NCI-H748 (cell line): ENCODE measurements at regions not wholly inside any gene's neighbourhood (a gene's known extent, or its start where the extent isn't known, plus 50 kb on each side); places are given as distances from the start of the nearest gene placed in this dataset.

Experiments
- DNase-seq: peaks from one replicate; lab custom pipeline; 2025; ENCODE audit not compliant: unreplicated experiment; lab: John Stamatoyannopoulos, UW

DNA sequence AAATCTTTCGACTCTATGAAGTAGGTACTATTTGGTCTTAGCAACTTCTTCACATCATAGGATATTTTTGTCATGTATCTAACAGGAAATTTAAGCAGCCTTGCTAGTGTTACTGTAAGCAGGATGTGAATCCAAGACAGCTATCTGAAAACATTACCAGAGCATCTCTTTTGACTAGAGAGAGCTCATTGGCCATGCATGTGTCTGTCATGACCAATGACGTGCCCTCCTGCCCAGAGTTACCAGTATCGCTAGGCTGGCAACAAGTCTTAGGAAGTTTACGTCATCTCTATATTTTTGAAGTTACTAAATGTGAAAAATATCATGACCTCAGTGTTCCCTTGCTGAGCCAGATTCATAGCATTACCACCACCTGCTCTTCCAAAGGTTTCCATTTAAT lies 130.9 kb upstream of the TP63 start:
- DNase-seq = no peak

DNA sequence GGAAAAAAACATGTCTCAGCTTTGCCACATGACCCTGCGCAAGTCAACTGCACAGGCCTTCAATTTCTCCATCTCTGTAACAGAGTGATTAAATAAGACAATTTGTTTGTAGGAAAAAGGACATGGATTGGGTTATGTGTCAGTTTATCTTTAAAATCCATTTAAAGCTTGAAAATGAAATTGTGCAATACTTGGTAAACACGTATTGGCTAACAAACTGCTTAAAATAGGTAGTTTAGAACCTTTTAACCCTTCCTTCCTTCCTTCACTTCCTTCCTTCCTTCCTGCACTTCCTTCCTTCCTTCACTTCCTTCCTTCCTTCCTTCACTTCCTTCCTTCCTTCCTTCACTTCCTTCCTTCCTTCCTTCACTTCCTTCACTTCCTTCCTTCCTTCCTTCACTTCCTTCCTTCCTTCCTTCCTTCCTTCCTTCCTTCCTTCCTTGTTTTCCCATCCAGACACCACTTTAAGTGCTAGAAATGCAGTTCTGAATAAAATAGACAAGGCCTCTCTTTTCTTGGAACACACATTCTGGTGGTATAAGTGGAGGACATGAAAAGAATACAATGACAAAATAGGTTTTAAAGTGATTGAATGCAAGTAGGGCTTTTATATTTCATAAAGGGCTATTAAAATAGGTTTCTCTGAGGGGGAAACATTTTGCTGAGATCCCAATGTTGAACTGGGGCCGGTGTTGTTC lies 130.2 kb upstream of the TP63 start:
- no peak for DNase-seq

DNA sequence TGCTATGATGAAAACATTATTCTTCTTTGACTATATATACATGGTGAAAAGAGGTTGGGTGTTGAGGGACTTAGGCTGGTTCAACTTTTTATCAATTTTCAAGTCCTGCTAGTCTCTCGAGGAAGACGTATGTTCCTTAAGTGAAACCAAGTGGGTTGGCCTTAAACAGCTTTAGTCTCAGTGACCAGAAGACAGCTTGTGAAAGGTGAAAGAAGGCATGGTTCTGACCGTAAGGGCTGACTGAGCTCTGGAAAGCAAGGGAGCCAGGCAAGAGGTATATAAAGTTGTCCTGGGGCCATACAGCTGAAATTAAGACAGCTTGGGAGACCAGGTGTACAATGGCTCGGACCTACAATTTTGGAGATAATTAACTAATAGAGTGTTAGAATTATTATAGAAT lies 128.9 kb upstream of the TP63 start:
- DNase-seq = no peak

DNA sequence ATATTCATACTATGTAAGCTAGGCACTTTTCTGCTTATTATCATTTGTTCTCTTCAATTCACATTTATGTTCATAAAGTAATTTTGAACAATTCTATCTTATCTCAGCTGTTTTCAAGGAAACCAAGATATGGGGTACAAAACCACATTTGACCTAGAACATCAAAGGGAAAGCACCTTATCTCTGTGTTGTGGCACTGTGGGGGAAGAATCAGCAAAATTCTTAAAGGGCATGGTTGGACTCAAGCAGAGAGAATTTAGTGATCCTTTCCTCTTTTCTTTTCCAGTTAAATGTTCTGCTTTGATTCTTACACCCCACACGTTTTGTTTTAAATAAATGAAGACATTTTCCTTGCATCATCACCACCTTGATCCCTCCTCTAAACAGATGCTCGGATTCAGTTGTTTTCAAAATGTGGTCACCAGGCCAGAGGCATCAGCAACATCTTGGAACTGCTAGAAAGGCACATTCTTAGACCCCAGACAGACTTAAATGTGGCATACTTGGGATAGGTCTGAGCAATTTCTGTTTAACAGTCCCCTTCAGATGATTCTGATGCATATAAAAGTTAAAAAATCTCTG lies 128.4 kb upstream of the TP63 start:
- DNase-seq = no peak

DNA sequence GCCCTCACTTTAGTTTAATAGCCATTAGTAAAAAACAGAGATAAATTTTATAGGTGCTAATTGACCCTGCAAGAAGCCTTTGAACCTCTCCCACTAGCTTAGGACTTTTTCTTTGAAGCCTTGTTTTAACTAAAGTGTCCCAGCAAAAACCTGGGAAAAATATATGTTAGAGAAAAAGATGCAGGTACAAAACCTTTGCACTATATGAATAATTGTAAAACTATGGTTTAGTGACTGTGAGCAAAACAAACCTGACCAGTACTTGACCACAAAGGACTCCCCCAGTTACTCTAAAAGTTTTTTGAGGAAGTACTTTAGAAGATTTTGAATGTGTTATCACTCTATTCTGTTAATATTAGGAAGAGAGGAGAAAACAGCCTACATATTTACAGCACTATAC lies 123.3 kb upstream of the TP63 start:
- no peak for DNase-seq

DNA sequence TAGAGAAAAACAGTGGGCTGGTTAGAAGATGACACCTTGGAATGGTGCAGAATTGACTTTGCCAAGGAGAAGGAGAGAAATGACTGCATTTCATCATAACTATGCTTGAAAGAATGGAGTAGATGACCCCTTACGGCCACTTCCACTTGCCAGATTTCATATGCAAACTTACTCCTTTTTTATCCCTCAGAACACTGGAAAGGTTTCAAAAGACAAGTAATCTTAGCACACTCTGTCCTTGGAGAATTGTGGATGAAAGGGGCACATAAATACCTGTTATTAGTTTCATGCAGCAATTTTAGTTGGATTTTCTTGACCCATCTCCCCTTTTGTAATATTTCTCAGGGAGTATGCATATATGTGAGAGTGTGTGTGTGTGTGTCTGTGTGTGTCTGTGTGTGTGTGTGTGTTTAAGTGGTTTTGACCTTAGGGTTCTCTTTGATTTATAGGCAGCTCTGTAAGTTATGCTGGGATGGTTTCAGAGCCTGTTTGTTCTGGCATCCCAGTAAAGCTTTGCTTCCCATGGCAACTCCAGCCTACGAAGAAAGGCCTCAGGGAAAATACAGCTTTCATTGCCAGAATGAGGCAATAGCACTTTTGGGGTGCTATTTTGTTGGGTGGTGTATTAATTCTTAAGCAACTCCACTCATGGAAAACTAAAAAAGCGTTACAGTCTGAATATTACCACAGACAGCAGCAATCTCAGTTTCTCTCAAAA lies 122.2 kb upstream of the TP63 start:
- DNase-seq = no peak

DNA sequence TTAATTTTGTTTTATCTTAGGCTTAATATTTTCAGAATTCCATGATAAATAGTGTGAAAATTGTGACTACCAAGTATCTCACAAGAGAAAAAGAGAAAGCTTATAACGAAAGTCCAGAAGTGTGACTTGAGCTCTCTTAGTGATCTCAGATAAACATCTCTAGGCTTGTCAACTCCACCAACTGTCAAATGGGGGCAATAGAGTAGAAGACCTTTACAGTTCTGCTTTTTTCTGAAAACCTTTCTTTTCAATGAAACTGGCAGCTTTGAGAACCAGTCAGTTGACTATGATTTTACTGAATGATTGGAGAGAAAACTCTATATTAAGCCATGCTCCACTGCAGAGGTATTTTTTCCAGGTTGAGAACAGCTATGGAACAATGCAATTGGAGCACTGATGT lies 119.2 kb upstream of the TP63 start:
- DNase-seq = no peak

DNA sequence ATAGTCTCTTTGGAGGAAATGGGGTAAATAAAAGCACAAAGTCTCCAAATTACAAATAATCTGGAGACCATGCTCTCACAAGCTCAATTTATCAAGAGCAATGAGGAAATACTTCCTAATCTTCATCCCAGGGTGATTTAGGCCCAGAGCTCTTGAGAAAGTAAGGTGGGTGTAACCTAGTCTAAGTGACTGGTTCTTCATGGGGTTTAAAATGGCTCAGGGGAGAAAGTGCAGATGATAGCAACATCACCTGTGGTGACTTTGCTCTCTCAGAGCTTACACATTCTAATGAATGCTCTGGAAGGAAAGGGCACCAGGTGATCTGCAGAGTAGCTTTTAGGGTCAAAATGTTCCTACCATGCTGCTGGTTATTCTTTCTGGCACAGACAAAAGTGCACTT lies 118.4 kb upstream of the TP63 start:
- DNase-seq = peak; percentile 49

DNA sequence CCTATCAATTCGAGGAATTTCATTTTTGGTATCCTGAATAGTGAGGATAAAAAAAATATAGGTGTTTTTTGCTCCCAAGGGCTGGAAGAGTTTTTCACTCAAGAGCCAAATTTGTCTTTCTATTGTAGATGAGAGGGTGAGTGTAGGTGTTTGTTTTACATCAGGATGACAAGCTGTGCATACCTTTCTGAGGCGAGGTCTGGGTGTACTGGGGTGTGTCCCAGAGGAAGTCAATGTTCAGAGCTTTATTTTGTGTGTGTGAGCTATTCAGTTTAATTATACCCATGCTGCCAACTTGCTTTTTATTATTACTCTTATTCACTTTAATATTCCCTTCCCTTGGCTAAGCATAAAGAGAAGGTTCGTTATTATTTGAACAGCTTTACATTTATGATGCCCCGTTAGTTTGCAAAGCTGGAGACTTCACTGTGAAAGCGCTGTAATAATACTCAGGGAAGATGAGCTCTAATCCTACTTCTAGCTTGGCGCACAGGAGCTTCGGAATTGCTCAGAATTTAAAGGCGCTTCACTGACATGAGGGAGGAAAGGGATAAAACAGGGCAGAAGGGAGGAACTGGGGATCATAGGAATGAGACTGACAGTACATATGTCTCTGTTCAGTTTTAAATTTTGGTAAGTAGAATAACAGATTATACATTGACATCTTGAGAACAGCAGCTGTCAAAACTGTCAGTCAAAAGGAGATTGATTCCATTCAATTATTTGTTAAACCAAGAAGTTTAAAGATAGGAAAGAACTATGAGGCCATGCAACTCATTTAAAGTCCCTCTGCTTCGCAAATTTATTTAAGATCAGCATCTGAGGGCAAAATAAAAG lies 117.7 kb upstream of the TP63 start:
- DNase-seq = peak; percentile 69

DNA sequence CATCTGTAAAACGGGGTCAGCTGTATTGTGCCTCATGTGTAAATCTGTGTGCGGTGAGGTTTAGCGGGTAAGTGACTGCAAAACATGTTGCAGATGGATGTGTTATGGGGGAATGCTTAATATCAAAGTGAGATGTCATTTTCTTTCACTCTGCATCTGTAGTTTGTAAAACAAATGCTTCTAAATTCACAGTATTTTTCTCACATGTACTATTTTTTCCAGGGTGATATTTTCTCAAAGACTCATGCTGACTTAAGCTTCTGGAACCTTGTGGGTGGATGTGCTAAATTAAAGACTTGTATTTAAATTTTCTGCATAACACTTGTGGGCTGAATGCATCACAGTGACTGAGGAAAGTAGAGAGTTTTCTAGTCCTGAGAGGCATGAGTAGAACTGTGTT lies 115.2 kb upstream of the TP63 start:
- DNase-seq = no peak

DNA sequence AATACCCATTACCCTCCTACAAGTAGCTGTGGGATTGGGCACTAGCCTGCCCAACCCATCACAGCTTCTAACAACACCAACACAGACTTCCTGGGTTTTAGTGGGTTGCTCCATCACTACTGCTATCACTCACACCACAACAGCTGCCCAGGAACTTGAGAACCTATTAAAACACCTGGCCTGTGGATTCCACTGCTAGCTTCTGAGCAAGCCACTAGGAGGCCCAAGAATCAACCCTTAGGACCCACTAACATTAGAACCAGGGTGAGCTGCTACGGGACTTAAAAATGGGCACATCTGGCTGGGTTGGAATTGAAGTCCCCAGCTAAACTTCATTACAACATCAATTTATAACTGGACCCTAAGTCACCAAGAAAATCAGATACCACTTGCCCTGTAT lies 113.2 kb upstream of the TP63 start:
- no peak for DNase-seq

DNA sequence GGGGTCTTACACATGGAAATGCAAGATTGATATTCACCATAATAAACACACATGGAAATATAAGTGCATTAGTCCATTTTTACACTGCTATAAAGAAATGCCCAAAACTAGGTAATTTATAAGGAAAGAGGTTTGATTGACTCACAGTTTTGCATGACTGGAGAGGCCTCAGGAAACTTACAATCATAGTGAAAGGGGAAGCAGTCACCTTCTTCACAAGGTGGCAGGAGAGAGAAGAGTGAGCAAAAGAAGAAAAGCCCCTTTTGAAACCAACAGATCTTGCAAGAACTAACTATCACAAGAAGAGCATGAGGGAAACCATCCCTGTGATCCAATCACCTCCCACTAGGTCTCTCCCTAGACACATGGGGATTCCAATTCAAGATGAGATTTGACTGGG lies 111.7 kb upstream of the TP63 start:
- DNase-seq = no peak

DNA sequence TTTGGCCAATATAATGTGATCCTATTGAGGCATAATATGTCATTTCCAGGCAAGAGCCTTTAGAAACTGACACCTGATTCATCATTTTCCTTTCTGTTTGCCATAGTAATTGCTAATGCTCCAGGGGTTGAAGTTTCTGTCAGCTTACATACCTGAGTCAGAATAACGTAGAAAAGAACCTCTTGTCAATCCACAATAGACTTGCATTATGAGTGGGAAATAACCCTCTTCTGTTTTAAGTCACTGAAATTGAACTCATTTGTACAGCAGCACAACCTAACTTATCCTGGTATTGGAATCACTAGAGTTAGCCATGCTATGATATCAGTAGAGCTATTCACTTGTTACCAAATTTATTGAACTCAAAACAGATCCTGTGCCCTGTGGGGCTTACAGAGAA lies 101.7 kb upstream of the TP63 start:
- no peak for DNase-seq

DNA sequence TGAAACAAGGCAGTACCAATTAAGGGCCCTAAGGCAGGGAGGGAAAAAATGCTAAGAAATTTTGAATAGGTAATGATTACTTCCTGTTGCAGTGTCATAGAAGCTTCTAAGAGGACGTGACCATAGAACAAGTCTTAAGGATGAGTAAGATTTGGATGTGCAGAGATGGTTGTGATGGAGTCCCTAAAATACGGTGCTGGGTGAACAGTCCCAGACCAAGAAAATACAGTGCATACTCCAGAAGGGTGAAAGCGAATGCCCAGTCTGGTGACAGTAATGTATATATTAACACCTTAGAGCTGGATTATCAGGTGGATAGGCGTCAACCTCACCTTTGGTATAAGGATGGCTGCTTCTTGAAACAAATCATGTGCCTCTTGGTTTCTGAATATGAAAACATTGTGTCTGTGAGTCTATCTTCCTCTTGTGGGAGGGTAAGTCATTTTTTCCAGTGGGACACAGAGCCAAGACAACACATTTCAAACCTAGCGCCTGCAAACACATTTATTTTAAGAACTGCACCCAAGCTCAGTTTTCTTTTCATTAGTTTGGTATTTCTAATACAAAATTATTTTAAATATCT lies 101.2 kb upstream of the TP63 start:
- no peak for DNase-seq

DNA sequence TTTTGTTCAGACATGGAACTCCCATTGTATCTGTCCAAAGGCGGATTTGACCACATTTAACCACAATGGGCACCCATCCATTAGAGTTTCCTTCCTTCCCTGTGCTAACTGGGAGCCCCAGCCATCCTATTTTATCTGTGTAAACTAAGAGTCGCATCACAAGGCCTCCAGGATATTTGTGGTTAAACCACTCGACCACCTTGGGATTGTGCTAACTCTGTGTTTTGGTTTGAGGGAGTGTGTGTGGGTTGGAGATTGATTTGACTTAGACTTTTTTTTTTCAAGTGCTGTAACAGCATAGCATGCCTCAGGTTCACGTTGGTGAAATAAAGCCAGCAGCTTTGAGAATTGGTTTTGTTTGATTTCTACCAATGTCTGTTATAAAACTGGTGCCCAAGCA lies 100.4 kb upstream of the TP63 start:
- no peak for DNase-seq

DNA sequence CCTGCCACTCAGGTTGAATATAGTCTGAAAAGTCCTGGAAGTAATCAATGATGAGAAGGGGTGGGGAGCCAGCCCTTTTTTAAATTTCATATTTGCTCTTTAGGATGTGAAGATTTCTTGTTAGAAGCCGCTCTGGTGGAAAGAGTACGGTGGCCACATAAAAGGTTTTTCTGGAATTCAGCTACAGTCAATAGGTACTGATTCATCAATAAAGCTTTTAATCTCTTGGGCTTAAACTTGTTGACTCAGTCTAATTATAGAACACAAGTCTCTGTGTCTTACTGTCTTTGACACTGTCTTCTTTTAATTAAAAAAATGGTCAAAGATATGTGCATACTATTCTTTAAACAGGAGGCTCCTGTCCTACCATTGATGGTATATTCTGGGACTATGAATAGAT lies 99.9 kb upstream of the TP63 start:
- DNase-seq = no peak

DNA sequence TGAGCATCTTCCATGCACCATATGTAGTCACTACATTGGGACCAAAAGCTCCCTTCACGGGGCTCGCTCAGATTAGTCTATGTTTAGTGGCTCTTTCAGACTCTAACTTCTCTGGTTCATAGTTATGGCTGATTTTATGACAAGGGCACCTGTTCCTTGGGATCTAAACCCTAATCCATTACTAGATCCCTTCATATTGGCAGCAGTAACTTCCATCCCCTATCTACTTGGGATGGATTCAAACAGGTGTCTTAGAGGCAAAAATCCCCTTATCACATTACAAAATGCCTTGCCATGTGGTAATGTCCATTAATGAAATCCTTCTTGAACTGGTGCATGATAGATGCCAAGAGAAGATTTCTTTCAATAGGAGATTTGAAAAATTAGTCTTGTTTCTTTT lies 96.7 kb upstream of the TP63 start:
- no peak for DNase-seq

DNA sequence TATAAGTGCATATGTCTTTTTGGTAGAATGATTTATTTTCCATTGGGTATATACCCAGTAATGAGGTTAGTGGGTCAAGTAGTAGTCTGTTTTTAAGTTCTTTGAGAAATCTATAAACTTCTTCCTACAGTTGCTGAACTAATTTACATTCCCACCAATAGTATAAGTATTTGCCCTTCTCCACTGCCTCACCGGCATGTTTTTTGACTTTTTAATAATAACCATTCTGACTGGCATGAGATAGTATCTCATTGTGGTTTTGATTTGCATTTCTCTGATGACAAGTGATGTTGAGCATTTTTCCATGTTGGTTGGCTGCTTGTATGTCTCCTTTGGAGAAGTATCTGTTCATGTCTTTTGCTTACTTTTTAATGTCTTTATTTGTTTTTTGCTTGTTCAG lies 94.1 kb upstream of the TP63 start:
- DNase-seq = no peak

DNA sequence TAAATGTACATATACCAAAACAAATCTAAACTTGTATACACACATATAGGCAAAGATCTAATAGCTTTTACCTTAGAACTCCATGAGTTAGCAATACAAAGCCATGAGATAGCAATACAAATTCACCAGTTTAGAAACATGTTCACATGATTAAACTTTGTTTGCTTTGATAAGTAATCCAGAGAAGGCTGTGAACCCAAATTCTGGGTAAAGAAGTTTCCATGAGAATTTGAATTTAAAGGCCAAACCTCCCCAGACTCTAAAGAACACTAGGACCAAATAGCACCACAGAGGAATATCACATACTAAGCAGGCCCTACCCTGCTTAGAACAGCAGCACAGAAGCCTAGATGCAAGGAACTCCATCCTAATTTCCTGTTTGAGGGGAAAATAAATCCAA lies 83.7 kb upstream of the TP63 start:
- no peak for DNase-seq

DNA sequence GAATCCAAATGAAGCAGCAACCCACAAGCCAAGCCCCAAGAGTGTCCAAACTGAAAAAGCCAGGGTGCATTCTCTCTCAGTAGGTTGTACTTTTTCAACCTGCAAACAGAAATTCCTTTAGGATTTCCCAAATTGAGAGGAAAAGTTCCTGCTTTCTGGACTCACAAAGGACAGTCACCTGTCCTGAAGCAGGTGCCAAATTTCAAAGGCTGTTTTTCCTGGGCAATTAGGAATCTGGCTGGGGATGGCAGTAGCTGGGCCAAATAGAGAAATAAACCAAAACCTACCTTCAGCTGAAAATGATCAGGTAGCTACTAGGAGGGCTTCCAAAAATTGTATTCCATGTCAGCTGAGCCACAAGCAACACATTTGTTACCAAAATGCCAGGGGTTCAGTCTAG lies 83.1 kb upstream of the TP63 start:
- DNase-seq = no peak

DNA sequence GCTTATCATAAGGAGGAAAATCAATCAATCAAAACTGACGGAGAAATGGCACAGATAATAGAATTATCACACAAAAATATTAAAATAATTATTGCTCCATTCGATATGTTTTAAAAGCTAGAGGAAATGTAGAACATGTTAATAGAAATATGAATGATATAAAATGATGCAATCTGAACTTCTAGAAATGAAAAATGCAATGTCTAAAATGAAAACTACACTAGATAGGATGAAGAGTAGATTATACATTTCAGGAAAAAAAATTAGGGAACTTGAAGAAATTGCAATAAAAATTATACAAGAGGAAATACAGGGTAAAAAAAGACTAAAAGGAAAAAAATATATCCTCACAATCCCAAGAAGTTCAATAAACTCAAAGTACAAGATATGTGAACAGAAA lies 80.2 kb upstream of the TP63 start:
- no peak for DNase-seq
